Islet precursor cell (in vitro differentiated cells): ENCODE measurements at regions not wholly inside any gene's neighbourhood (a gene's known extent, or its start where the extent isn't known, plus 50 kb on each side); places are given as distances from the start of the nearest gene placed in this dataset.
"Not testable (repeated sequence)": the region's sequence is repeated elsewhere in the genome, so short reads cannot be mapped to it uniquely, and the experiment has no call there.

ENCODE experiments used
- DNase-seq: peaks from one replicate; pipeline ENCODE4 v3.0.0-alpha.2; 2018

- DNase-seq: not testable (repeated sequence)
These were observed 790.4 kb downstream of the TTLL7 start for GRCh38 chr1:83208540-83208939.

GRCh38 chr1:83194610-83195009 is 804.3 kb downstream of the TTLL7 start:
- not testable (repeated sequence) for DNase-seq

GRCh38 chr1:83182033-83182728 is 816.8 kb downstream of the TTLL7 start:
- peak; percentile 52 for DNase-seq

GRCh38 chr1:83180621-83181020 is 818.3 kb downstream of the TTLL7 start:
- DNase-seq: not testable (repeated sequence)

- DNase-seq: not testable (repeated sequence)
These were observed 831.3 kb downstream of the TTLL7 start for GRCh38 chr1:83167634-83168033.

- DNase-seq: not testable (repeated sequence)
These were observed 835.0 kb downstream of the TTLL7 start for GRCh38 chr1:83163879-83164475.

- not testable (repeated sequence) for DNase-seq
These were observed 840.0 kb downstream of the TTLL7 start for GRCh38 chr1:83158924-83159323.

GRCh38 chr1:83154306-83154705 is 844.6 kb downstream of the TTLL7 start:
- not testable (repeated sequence) for DNase-seq

- DNase-seq: peak; percentile 56
These were observed 847.6 kb downstream of the TTLL7 start for GRCh38 chr1:83151167-83151898.

- DNase-seq: not testable (repeated sequence)
These were observed 848.5 kb downstream of the TTLL7 start for GRCh38 chr1:83150479-83150878.

- DNase-seq: not testable (repeated sequence)
These were observed 853.1 kb downstream of the TTLL7 start for GRCh38 chr1:83145820-83146219.

GRCh38 chr1:83142802-83143201 is 856.1 kb downstream of the TTLL7 start:
- not testable (repeated sequence) for DNase-seq

GRCh38 chr1:83135524-83136157 is 863.3 kb downstream of the TTLL7 start:
- DNase-seq: not testable (repeated sequence)

- not testable (repeated sequence) for DNase-seq
These were observed 864.5 kb downstream of the TTLL7 start for GRCh38 chr1:83134322-83135014.

GRCh38 chr1:83131692-83131955 is 867.3 kb downstream of the TTLL7 start:
- DNase-seq: no peak

GRCh38 chr1:83130886-83131691 is 867.8 kb downstream of the TTLL7 start:
- no peak for DNase-seq

- DNase-seq: no peak
These were observed 869.8 kb downstream of the TTLL7 start for GRCh38 chr1:83129107-83129506.

- DNase-seq: no peak
These were observed 873.5 kb downstream of the TTLL7 start for GRCh38 chr1:83125456-83125855.

- DNase-seq: no peak
These were observed 875.9 kb downstream of the TTLL7 start for GRCh38 chr1:83123019-83123418.

GRCh38 chr1:83118472-83118871 is 880.5 kb downstream of the TTLL7 start:
- DNase-seq: no peak

- DNase-seq: not testable (repeated sequence)
These were observed 881.9 kb downstream of the TTLL7 start for GRCh38 chr1:83117030-83117429.

- no peak for DNase-seq
These were observed 883.1 kb downstream of the TTLL7 start for GRCh38 chr1:83115785-83116184.
